GM12878 (cell line): ENCODE measurements at regions not wholly inside any gene's neighbourhood (a gene's known extent, or its start where the extent isn't known, plus 50 kb on each side); places are given as distances from the start of the nearest gene placed in this dataset.

ENCODE experiments used
- BHLHE40 ChIP-seq, 2 experiments: fragments of 450-650 bp in 1 of 2; IDR thresholded peaks; 2 replicates each; pipeline ENCODE4 v1.6.1; 2011 to 2017; ENCODE audit warnings: low read depth in 2 of 2, borderline replicate concordance in 1 of 2, improper control_type of control experiment in 1 of 2, low read length in 1 of 2, mild to moderate bottlenecking in 1 of 2
- HCFC1 ChIP-seq: fragments of 150-350 bp; IDR thresholded peaks from 2 replicates; pipeline ENCODE4 v1.6.1; 2014; ENCODE audit warnings: low read length
- IRF4 ChIP-seq: IDR thresholded peaks from 2 replicates; pipeline ENCODE4 v1.6.1; 2011; ENCODE audit warnings: low read depth, low read length
- NR2C1 ChIP-seq: fragments of 450-650 bp; IDR thresholded peaks from 2 replicates; pipeline ENCODE4 v1.6.1; 2017; ENCODE audit warnings: antibody characterized with exemption, mild to moderate bottlenecking, moderate library complexity
- PAX8 ChIP-seq: fragments of 450-650 bp; IDR thresholded peaks from 2 replicates; pipeline ENCODE4 v1.6.1; 2017; ENCODE audit warnings: mild to moderate bottlenecking, moderate library complexity
- POLR2A ChIP-seq: IDR thresholded peaks from 2 replicates; pipeline ENCODE4 v1.6.1; 2011; ENCODE audit warnings: low read depth, mild to moderate bottlenecking, low read length
- SMAD5 ChIP-seq: IDR thresholded peaks from 2 replicates; pipeline ENCODE4 v1.6.1; 2016; ENCODE audit warnings: antibody characterized with exemption, low read depth
- SMARCA5 ChIP-seq: fragments of 450-650 bp; IDR thresholded peaks from 2 replicates; pipeline ENCODE4 v1.6.1; 2017; ENCODE audit warnings: mild to moderate bottlenecking
- SMC3 ChIP-seq: IDR thresholded peaks from 2 replicates; pipeline ENCODE4 v1.6.1; 2011; ENCODE audit warnings: low read length, improper control_type of control experiment, borderline replicate concordance
- SREBF2 ChIP-seq: IDR thresholded peaks from 2 replicates; pipeline ENCODE4 v1.6.1; 2012; ENCODE audit warnings: mild to moderate bottlenecking, low read length
- TAF1 ChIP-seq: IDR thresholded peaks from 2 replicates; pipeline ENCODE4 v1.6.1; 2011; ENCODE audit warnings: mild to moderate bottlenecking, low read depth, low read length, borderline replicate concordance
- TCF12 ChIP-seq: IDR thresholded peaks from 2 replicates; pipeline ENCODE4 v1.6.1; 2011; ENCODE audit warnings: low read depth, mild to moderate bottlenecking, low read length
- TCF7 ChIP-seq: IDR thresholded peaks from 2 replicates; pipeline ENCODE4 v1.6.1; 2014; ENCODE audit warnings: antibody characterized with exemption, borderline replicate concordance
- ZZZ3 ChIP-seq: IDR thresholded peaks from 2 replicates; pipeline ENCODE4 v1.6.1; 2011; ENCODE audit warnings: low read depth; ENCODE audit not compliant: control insufficient read depth, insufficient read length
- TF ChIP-seq, protein P1 (sequence below): fragments of 450-650 bp; IDR thresholded peaks from 2 replicates; pipeline ENCODE4 v1.6.1; 2017; ENCODE audit warnings: mild to moderate bottlenecking, moderate library complexity
- TF ChIP-seq, protein P2 (sequence below): fragments of 450-650 bp; formaldehyde crosslinking; IDR thresholded peaks from 2 replicates; pipeline ENCODE4 v1.4.0; 2020; ENCODE audit warnings: mild to moderate bottlenecking, moderate library complexity
- TF ChIP-seq, protein P3 (sequence below): IDR thresholded peaks from 2 replicates; pipeline ENCODE4 v1.6.1; 2011; ENCODE audit warnings: low read depth, mild to moderate bottlenecking, low read length, moderate library complexity, borderline replicate concordance; ENCODE audit errors: extremely low read depth

DNA sequence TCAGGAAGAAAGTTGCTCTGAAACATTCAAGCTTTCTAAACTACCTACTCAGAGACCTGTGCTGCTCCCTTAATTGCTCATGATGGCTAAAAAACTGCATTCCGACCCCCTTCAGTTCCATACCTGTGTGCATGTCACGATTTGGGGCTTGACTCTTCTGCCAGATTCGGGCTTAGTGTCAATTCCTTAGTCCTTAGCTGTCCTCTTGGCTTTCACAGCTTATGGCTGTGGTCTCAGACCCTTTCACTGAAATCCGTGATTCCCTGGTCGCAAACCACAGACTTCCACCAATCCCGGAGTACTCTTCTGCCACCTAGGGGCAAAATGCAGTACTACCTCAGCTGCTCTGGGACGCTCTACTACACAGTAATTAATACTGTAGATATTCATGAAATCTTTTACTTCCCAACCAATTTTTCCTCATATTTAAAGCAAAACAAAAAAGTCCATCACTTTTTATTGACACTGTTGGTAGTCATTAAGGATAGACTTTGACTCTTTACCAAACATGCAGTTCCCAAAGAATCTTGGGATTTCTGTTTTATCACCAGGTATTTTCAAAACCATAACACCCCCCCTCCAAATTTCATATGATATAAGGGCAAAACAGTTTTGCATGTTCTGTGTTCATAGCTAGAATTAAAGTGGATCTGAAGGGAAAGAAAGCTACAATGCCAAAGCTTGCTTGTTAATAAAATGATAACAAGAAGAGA is 617.4 kb downstream of the SLCO4C1 start (continued):
- TF ChIP-seq, protein P1, sequence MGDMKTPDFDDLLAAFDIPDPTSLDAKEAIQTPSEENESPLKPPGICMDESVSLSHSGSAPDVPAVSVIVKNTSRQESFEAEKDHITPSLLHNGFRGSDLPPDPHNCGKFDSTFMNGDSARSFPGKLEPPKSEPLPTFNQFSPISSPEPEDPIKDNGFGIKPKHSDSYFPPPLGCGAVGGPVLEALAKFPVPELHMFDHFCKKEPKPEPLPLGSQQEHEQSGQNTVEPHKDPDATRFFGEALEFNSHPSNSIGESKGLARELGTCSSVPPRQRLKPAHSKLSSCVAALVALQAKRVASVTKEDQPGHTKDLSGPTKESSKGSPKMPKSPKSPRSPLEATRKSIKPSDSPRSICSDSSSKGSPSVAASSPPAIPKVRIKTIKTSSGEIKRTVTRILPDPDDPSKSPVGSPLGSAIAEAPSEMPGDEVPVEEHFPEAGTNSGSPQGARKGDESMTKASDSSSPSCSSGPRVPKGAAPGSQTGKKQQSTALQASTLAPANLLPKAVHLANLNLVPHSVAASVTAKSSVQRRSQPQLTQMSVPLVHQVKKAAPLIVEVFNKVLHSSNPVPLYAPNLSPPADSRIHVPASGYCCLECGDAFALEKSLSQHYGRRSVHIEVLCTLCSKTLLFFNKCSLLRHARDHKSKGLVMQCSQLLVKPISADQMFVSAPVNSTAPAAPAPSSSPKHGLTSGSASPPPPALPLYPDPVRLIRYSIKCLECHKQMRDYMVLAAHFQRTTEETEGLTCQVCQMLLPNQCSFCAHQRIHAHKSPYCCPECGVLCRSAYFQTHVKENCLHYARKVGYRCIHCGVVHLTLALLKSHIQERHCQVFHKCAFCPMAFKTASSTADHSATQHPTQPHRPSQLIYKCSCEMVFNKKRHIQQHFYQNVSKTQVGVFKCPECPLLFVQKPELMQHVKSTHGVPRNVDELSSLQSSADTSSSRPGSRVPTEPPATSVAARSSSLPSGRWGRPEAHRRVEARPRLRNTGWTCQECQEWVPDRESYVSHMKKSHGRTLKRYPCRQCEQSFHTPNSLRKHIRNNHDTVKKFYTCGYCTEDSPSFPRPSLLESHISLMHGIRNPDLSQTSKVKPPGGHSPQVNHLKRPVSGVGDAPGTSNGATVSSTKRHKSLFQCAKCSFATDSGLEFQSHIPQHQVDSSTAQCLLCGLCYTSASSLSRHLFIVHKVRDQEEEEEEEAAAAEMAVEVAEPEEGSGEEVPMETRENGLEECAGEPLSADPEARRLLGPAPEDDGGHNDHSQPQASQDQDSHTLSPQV = no peak
- TF ChIP-seq POLR2A (no peak), HCFC1 (no peak), ZZZ3 (no peak), SMC3 (peak; percentile 60), PAX8 (no peak), SMARCA5 (no peak), NR2C1 (no peak), SREBF2 (no peak), IRF4 (no peak), TCF12 (no peak), SMAD5 (no peak), BHLHE40 (IDR thresholded peaks at IDR 0.05; ENCODE audit: borderline replicate concordance in 1 of 2, low read depth in 2 of 2, low read length in 1 of 2) (no peak), TAF1 (no peak), TCF7 (no peak)
- TF ChIP-seq, protein P2, sequence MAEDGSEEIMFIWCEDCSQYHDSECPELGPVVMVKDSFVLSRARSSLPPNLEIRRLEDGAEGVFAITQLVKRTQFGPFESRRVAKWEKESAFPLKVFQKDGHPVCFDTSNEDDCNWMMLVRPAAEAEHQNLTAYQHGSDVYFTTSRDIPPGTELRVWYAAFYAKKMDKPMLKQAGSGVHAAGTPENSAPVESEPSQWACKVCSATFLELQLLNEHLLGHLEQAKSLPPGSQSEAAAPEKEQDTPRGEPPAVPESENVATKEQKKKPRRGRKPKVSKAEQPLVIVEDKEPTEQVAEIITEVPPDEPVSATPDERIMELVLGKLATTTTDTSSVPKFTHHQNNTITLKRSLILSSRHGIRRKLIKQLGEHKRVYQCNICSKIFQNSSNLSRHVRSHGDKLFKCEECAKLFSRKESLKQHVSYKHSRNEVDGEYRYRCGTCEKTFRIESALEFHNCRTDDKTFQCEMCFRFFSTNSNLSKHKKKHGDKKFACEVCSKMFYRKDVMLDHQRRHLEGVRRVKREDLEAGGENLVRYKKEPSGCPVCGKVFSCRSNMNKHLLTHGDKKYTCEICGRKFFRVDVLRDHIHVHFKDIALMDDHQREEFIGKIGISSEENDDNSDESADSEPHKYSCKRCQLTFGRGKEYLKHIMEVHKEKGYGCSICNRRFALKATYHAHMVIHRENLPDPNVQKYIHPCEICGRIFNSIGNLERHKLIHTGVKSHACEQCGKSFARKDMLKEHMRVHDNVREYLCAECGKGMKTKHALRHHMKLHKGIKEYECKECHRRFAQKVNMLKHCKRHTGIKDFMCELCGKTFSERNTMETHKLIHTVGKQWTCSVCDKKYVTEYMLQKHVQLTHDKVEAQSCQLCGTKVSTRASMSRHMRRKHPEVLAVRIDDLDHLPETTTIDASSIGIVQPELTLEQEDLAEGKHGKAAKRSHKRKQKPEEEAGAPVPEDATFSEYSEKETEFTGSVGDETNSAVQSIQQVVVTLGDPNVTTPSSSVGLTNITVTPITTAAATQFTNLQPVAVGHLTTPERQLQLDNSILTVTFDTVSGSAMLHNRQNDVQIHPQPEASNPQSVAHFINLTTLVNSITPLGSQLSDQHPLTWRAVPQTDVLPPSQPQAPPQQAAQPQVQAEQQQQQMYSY (CRISPR knock-in tag) = no peak
- TF ChIP-seq, protein P3, sequence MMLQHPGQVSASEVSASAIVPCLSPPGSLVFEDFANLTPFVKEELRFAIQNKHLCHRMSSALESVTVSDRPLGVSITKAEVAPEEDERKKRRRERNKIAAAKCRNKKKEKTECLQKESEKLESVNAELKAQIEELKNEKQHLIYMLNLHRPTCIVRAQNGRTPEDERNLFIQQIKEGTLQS = 0 out of 2 replicates have a peak, but pooled peaks have one; percentile 13
- TF ChIP-seq, all 136 proteins: peak for 6
